NB4 (cell line): ENCODE measurements at regions not wholly inside any gene's neighbourhood (a gene's known extent, or its start where the extent isn't known, plus 50 kb on each side); places are given as distances from the start of the nearest gene placed in this dataset.

ENCODE experiments used
- MYC ChIP-seq: IDR thresholded peaks from 2 replicates; pipeline ENCODE4 v1.6.1; 2011; ENCODE audit warnings: low read depth, low read length
- POLR2A ChIP-seq: IDR thresholded peaks from 2 replicates; pipeline ENCODE4 v1.6.1; 2011; ENCODE audit warnings: mild to moderate bottlenecking; ENCODE audit not compliant: insufficient read length; ENCODE audit errors: extremely low read depth
- TF ChIP-seq, protein P1 (sequence below): IDR thresholded peaks from one replicate; pipeline ENCODE4 v1.5.1; 2012; ENCODE audit warnings: low read depth, low read length
- TF ChIP-seq, protein P2 (sequence below): IDR thresholded peaks from 2 replicates; pipeline ENCODE4 v1.6.1; 2011; ENCODE audit warnings: low read depth, low read length

DNA sequence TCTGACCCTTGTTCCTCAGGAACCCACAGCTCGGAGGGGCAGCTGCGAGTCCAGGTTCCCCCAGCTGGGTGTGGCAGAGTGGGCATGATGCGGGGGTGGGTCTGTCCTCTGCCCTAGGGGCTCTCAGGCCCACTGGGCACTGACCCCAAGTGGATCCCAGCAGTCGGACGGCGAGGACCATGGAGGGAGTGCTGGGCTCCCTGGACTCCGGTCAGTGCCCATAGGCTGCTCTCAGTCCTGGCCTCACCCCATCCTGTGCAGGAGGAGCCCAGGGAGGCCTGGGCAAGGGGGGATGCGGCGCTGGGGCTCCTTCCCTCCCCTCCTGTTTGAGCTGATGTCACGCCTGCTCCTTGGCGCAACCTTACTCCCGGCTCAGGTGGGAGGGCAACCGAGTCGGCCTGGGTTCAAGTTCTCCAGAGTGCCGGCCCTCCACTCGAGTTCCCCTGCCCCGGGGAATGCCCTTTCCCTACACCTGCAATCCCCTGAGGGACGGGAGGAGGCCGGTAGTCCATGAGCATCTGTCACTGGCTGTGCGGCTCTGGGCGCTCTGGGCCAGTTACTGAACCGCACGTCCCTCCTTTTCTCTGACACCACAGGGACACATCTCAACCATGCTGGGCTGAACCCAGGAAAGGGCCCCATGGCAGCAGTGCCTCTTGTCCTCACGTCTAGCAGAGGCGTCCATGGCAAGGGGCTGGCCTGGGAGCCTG is 52.6 kb upstream of the ACSF3 start:
- TF ChIP-seq, protein P1, sequence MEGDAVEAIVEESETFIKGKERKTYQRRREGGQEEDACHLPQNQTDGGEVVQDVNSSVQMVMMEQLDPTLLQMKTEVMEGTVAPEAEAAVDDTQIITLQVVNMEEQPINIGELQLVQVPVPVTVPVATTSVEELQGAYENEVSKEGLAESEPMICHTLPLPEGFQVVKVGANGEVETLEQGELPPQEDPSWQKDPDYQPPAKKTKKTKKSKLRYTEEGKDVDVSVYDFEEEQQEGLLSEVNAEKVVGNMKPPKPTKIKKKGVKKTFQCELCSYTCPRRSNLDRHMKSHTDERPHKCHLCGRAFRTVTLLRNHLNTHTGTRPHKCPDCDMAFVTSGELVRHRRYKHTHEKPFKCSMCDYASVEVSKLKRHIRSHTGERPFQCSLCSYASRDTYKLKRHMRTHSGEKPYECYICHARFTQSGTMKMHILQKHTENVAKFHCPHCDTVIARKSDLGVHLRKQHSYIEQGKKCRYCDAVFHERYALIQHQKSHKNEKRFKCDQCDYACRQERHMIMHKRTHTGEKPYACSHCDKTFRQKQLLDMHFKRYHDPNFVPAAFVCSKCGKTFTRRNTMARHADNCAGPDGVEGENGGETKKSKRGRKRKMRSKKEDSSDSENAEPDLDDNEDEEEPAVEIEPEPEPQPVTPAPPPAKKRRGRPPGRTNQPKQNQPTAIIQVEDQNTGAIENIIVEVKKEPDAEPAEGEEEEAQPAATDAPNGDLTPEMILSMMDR = no peak
- TF ChIP-seq, protein P2, sequence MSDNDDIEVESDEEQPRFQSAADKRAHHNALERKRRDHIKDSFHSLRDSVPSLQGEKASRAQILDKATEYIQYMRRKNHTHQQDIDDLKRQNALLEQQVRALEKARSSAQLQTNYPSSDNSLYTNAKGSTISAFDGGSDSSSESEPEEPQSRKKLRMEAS = no peak
- no peak for TF ChIP-seq POLR2A
- no peak for TF ChIP-seq MYC
